Left ventricle myocardium inferior (tissue), 1 donor: ENCODE measurements at regions not wholly inside any gene's neighbourhood (a gene's known extent, or its start where the extent isn't known, plus 50 kb on each side); places are given as distances from the start of the nearest gene placed in this dataset.

Experiments
- DNase-seq: peaks from one replicate; pipeline ENCODE4 v3.0.0-alpha.2; 2020
- H3K27ac ChIP-seq: fragments of 200-600 bp; replicated peaks from 2 replicates; pipeline ENCODE4 v1.8.0; 2021
- H3K27me3 ChIP-seq: fragments of 200-600 bp; 2 replicates; pipeline ENCODE4 v1.8.0; 2021; ENCODE audit warnings: low read depth
- H3K36me3 ChIP-seq: fragments of 200-600 bp; 2 replicates; pipeline ENCODE4 v1.8.0; 2021
- H3K4me1 ChIP-seq: fragments of 200-600 bp; 2 replicates; pipeline ENCODE4 v1.8.0; 2021
- H3K4me3 ChIP-seq: fragments of 200-600 bp; 2 replicates; pipeline ENCODE4 v1.8.0; 2021; ENCODE audit warnings: mild to moderate bottlenecking, moderate library complexity
- H3K9me3 ChIP-seq: fragments of 200-600 bp; replicated peaks from 2 replicates; pipeline ENCODE4 v1.8.0; 2021
- intact Hi-C: fragments of 100-400 bp; cut with micrococcal nuclease; formaldehyde crosslinking; loops from one replicate; pipeline ENCODE4 v1.11.0; 2022
- TF ChIP-seq, protein P1 (sequence below): fragments of 200-600 bp; IDR thresholded peaks from 2 replicates; pipeline ENCODE4 v1.8.0; 2021; ENCODE audit warnings: antibody characterized with exemption, mild to moderate bottlenecking, borderline replicate concordance
- donor health status: DM: no; HTN: yes; CAD: no; lungs with severe emphysema.

DNA sequence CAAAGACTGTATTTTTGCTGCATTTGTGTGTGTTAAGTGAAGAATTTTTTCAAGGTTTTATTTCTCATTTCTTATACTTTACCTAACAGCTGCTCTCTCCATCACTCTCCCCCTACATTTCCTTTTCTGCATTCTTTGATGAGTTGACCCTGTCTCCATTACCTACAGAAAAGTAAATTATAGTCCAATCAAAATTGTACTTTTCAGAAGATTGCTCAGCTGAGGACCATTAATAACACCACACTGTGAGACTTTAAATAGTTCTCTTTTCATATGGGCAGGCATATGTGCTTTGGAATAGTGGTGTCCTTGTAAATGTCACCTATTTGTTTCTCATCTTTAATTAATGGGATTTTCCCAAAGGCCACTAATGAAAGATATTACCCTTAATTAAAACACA lies 234.7 kb upstream of the GPR149 start:
- intact Hi-C loops = no loop called here
- no peak overlapping the region for H3K27ac ChIP-seq
- TF ChIP-seq, protein P1, sequence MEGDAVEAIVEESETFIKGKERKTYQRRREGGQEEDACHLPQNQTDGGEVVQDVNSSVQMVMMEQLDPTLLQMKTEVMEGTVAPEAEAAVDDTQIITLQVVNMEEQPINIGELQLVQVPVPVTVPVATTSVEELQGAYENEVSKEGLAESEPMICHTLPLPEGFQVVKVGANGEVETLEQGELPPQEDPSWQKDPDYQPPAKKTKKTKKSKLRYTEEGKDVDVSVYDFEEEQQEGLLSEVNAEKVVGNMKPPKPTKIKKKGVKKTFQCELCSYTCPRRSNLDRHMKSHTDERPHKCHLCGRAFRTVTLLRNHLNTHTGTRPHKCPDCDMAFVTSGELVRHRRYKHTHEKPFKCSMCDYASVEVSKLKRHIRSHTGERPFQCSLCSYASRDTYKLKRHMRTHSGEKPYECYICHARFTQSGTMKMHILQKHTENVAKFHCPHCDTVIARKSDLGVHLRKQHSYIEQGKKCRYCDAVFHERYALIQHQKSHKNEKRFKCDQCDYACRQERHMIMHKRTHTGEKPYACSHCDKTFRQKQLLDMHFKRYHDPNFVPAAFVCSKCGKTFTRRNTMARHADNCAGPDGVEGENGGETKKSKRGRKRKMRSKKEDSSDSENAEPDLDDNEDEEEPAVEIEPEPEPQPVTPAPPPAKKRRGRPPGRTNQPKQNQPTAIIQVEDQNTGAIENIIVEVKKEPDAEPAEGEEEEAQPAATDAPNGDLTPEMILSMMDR = no peak
- no peaks in the 10 kb centered on the region for H3K4me1 ChIP-seq
- no peak overlapping the region for H3K4me3 ChIP-seq
- no peak for DNase-seq
- no peaks in the 10 kb centered on the region for H3K9me3 ChIP-seq
- H3K36me3 ChIP-seq = no peaks in the 10 kb centered on the region
- H3K27me3 ChIP-seq = no peaks in the 10 kb centered on the region

DNA sequence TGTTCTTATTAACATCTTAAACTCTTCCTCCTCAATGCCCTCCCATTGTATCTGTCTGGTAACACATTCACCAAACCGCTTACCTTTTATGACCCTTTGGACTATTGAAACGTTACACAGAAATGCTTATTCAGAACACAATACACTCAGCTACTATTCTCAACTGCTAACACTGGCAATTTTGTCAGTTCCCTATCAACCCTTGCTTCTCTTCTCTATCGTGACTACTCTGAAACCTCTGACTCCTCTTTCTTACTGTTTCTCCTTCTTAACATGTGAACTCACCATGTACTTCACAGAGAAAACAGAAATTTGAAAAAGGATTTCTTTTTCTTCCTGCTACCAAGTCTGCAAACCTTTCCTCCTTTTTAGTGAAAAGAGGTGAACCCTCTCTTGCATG lies 232.9 kb upstream of the GPR149 start:
- TF ChIP-seq, protein P1 = no peak
- Histone ChIP-seq H3K27ac (no peak overlapping the region), H3K4me3 (no peak overlapping the region), H3K27me3 (no peaks in the 10 kb centered on the region), H3K9me3 (no peaks in the 10 kb centered on the region), H3K36me3 (no peaks in the 10 kb centered on the region), H3K4me1 (no peaks in the 10 kb centered on the region)
- intact Hi-C loops = no loop called here
- no peak for DNase-seq

DNA sequence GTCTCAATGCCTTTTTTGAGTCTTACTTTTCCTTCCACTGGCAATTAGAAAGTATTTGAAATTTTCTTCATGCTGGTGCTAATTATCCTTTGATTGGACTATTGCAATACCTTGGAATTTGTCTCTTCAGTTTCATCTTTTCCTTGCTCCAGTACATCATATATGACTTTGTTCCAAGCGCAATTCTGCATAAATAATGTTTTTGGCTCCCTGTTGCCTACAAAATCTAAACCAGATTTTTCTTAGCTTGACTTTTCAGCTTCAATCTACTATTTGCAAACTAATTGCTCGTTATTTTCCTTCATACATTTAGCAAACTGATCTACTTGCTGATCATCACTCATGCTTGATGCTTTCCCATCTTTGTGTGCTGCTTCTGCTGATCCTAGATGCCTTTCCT lies 230.8 kb upstream of the GPR149 start:
- TF ChIP-seq, protein P1 = no peak
- intact Hi-C loops = no loop called here
- no peaks in the 10 kb centered on the region for H3K4me1 ChIP-seq
- DNase-seq = no peak
- H3K9me3 ChIP-seq = no peaks in the 10 kb centered on the region
- H3K27me3 ChIP-seq = no peaks in the 10 kb centered on the region
- H3K36me3 ChIP-seq = no peaks in the 10 kb centered on the region
- no peak overlapping the region for H3K27ac ChIP-seq
- H3K4me3 ChIP-seq = no peak overlapping the region

DNA sequence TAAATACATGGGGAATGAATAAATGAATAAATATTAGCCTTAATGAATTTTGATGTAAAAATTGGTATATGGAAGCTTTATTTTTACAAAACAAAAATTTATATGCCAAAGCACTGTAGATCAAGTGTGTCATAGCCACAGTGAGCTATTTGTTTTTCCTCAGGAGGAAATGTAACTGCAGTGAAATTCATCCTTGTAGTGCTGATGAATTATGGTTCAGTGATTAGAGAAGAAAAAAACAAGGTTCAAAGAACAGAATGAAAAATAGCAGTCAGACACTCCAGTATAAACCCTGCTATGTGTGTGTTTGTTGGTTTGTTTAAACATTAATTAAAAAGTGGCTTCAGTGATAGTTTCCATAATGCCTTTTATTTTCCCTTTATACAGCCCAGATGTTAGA lies 228.0 kb upstream of the GPR149 start:
- H3K9me3 ChIP-seq = no peaks in the 10 kb centered on the region
- TF ChIP-seq, protein P1 = no peak
- intact Hi-C loops = no loop called here
- no peak overlapping the region for H3K4me3 ChIP-seq
- H3K27ac ChIP-seq = no peak overlapping the region
- DNase-seq = no peak
- no peaks in the 10 kb centered on the region for H3K36me3 ChIP-seq
- H3K4me1 ChIP-seq = no peaks in the 10 kb centered on the region
- H3K27me3 ChIP-seq = no peaks in the 10 kb centered on the region

DNA sequence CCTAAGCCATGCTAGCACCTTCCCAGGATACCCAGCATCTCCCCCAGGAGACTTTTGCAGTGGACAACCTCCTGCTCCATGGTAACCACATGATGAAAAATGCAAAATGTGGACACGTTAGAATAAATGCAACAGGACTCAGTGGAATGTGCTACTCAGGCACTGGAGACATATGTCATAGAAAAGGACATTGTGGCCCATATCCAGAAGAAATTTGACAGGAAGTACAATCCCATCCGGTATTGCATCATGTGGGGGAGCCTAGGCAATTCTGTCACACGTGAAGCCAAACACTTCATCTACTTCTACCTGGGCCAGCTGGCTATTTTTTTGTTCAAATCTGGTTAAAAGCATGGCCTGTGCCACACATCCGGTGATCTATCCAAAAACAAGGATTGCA lies 227.2 kb upstream of the GPR149 start:
- Histone ChIP-seq H3K9me3 (no peaks in the 10 kb centered on the region), H3K27me3 (no peaks in the 10 kb centered on the region), H3K27ac (no peak overlapping the region), H3K36me3 (no peaks in the 10 kb centered on the region), H3K4me3 (no peak overlapping the region), H3K4me1 (no peaks in the 10 kb centered on the region)
- TF ChIP-seq, protein P1 = no peak
- no peak for DNase-seq
- intact Hi-C loops = no loop called here

DNA sequence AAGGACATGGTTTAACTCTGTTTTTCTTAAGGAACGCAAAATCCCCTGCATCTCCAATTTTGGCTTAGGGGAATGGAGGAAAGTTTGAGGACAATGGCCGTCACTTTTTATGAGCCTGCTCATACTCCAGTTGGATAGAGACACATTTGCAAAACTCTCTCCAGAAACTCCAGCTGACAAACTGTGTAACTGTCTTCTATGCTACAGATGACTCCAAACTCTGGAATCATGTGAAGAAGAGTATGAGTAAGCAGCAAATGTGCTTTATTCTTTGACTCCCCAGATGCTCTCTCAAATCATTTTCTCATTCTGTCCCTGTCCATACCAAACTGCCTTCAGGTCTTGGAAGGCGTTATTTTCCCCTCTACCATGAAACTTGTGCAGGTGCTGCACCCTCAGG lies 226.5 kb upstream of the GPR149 start:
- intact Hi-C loops = no loop called here
- Histone ChIP-seq H3K36me3 (no peaks in the 10 kb centered on the region), H3K4me3 (no peak overlapping the region), H3K27ac (no peak overlapping the region), H3K9me3 (no peaks in the 10 kb centered on the region), H3K4me1 (no peaks in the 10 kb centered on the region), H3K27me3 (no peaks in the 10 kb centered on the region)
- DNase-seq = no peak
- TF ChIP-seq, protein P1 = no peak
